GM12872 (cell line): ENCODE measurements at regions not wholly inside any gene's neighbourhood (a gene's known extent, or its start where the extent isn't known, plus 50 kb on each side); places are given as distances from the start of the nearest gene placed in this dataset.

ENCODE experiments used
- CTCF ChIP-seq: IDR thresholded peaks from 3 replicates; pipeline ENCODE4 v1.5.1; 2011; ENCODE audit warnings: low read depth, mild to moderate bottlenecking, low read length, moderate library complexity; ENCODE audit not compliant: insufficient read depth

GRCh38 chr7:118005026-118005425, 131.8 kb upstream of the CTTNBP2 start:
- TF ChIP-seq CTCF = no peak

GRCh38 chr7:118006979-118007378, 133.7 kb upstream of the CTTNBP2 start:
- no peak for TF ChIP-seq CTCF

GRCh38 chr7:118009419-118009818, 136.2 kb upstream of the CTTNBP2 start:
- TF ChIP-seq CTCF = no peak

GRCh38 chr7:118011652-118012051, 138.4 kb upstream of the CTTNBP2 start:
- TF ChIP-seq CTCF = no peak

- TF ChIP-seq CTCF = no peak
These were observed 140.2 kb upstream of the CTTNBP2 start for GRCh38 chr7:118013252-118014010.

- no peak for TF ChIP-seq CTCF
These were observed 149.3 kb upstream of the CTTNBP2 start for GRCh38 chr7:118022546-118022945.

GRCh38 chr7:118026791-118027190, 153.6 kb upstream of the CTTNBP2 start:
- no peak for TF ChIP-seq CTCF
